IMR-90 (cell line): ENCODE measurements at regions not wholly inside any gene's neighbourhood (a gene's known extent, or its start where the extent isn't known, plus 50 kb on each side); places are given as distances from the start of the nearest gene placed in this dataset.

Experiments used
- CHD1 ChIP-seq: IDR thresholded peaks from 2 replicates; pipeline ENCODE4 v1.6.1; 2012; ENCODE audit warnings: low read depth, low read length, improper control_type of control experiment
- NFE2L2 ChIP-seq: fragments of 150-350 bp; IDR thresholded peaks from 2 replicates; pipeline ENCODE4 v1.6.1; 2016; ENCODE audit warnings: low read depth, mild to moderate bottlenecking, low read length
- POLR2A ChIP-seq: IDR thresholded peaks from 2 replicates; pipeline ENCODE4 v1.6.1; 2012; ENCODE audit warnings: mild to moderate bottlenecking, low read depth, low read length
- RAD21 ChIP-seq: IDR thresholded peaks from 2 replicates; pipeline ENCODE4 v1.6.1; 2012; ENCODE audit warnings: low read length, improper control_type of control experiment
- SMC3 ChIP-seq: fragments of 150-350 bp; IDR thresholded peaks from 2 replicates; pipeline ENCODE4 v1.6.1; 2016; ENCODE audit warnings: low read depth, mild to moderate bottlenecking, antibody characterized with exemption, low read length, moderate library complexity
- TF ChIP-seq, protein P1 (sequence below): conservative IDR thresholded peaks from 2 replicates; pipeline ENCODE4 v1.5.1; 2012; ENCODE audit warnings: mild to moderate bottlenecking, low read depth, low read length, improper control_type of control experiment

DNA sequence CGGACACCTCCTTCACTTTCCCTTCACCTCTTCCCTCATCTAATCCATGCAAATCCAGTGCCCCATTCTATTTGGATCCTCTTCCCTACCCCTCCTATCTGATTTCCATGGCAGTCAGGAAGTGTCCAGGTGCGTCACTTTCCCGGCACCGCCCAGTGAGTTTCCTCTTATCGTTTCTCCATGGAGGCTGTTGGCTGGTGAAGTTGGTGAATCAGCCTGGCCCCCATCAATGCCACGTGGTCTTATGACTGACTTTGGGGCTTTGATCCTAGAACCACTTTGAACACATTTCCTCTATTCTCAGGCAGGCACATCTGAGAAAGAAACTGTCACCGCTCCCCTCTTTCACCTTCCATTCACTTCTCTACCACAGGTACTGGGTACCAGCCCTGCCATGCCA, 137.8 kb downstream of the CEP135 start:
- no peak for TF ChIP-seq SMC3
- TF ChIP-seq, protein P1, sequence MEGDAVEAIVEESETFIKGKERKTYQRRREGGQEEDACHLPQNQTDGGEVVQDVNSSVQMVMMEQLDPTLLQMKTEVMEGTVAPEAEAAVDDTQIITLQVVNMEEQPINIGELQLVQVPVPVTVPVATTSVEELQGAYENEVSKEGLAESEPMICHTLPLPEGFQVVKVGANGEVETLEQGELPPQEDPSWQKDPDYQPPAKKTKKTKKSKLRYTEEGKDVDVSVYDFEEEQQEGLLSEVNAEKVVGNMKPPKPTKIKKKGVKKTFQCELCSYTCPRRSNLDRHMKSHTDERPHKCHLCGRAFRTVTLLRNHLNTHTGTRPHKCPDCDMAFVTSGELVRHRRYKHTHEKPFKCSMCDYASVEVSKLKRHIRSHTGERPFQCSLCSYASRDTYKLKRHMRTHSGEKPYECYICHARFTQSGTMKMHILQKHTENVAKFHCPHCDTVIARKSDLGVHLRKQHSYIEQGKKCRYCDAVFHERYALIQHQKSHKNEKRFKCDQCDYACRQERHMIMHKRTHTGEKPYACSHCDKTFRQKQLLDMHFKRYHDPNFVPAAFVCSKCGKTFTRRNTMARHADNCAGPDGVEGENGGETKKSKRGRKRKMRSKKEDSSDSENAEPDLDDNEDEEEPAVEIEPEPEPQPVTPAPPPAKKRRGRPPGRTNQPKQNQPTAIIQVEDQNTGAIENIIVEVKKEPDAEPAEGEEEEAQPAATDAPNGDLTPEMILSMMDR: no peak
- no peak for TF ChIP-seq RAD21
- no peak for TF ChIP-seq CHD1
- no peak for TF ChIP-seq POLR2A
- TF ChIP-seq NFE2L2: no peak
